ENCODE measurements at regions not wholly inside any gene's neighbourhood (a gene's known extent, or its start where the extent isn't known, plus 50 kb on each side); places are given as distances from the start of the nearest gene placed in this dataset.

DNA sequence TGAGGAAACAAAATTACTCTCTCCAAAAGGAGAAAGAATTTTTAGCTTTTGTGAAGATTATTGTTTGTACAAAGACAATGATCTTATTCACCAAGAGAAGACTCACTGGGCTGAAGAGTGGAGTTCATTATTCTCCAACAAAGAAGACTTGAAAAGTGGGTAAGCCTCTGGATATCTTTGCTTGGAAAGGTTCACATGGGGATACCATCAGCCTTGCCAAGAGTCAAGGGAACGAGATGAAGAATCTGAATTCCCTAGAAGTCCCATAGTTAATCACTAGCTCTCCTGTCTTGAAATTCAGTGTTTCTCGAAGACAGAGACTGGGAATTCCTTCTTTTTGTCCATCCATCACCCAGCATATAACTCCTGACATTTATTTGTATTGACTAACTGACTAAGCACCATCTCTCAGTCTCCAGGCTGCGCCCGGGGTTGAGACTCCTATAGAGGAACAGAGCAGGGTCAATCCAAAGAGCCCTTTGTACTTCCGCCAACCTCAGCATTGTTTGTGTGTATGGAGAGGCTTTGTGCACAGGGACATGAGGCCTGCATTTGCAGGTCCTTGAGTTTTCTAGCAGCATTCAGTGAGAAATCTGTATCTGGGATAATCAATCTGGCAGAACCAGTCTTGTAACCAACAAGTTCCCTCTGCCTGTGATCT, 461.9 kb downstream of the KIF16B start:
- no peak for DNase-seq (ENCODE audit: low spot score in 2 of 2)
- TF ChIP-seq, protein P1, sequence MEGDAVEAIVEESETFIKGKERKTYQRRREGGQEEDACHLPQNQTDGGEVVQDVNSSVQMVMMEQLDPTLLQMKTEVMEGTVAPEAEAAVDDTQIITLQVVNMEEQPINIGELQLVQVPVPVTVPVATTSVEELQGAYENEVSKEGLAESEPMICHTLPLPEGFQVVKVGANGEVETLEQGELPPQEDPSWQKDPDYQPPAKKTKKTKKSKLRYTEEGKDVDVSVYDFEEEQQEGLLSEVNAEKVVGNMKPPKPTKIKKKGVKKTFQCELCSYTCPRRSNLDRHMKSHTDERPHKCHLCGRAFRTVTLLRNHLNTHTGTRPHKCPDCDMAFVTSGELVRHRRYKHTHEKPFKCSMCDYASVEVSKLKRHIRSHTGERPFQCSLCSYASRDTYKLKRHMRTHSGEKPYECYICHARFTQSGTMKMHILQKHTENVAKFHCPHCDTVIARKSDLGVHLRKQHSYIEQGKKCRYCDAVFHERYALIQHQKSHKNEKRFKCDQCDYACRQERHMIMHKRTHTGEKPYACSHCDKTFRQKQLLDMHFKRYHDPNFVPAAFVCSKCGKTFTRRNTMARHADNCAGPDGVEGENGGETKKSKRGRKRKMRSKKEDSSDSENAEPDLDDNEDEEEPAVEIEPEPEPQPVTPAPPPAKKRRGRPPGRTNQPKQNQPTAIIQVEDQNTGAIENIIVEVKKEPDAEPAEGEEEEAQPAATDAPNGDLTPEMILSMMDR (IDR thresholded peaks at IDR 0.05): no peak
- TF ChIP-seq POLR2A (IDR thresholded peaks at IDR 0.05): no peak
- intact Hi-C loops (cut with DNase I; ENCODE audit: low total_unique reads): no loop called here

DNA sequence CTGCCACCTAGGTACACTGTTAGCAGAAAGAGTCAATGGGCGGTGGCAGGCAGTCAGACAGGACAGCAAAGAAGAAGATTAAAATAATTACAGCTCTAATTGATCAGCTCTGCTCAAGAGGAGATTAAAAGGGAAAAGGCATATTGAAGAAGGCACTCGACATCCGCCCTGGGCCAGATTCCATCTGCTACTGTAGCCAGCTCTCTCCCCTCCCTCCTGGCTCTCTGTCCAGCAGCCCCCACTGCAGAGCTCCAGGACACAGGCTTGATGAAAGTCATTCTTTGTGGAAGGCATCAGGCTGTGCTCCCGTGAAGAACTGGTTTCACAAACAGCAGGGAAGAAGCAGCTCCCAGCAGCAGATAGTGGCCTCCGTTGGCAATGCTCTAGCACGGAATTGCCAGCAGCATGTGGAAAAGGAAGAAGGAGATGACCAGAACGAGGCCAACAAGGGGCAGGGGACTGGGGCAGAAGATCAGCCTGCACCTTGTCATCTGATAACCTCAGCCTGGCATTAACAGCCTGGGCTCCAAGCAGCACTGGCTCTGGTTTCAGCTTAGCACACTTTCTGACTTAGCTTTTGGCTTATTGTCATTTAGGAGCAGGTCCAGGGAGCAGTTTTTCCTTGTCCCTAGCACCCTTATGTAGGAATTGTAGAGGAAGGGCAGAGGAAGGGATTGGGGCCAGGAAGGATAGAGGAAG, 465.9 kb downstream of the KIF16B start:
- no peak overlapping the region for H3K4me3 ChIP-seq
- H3K27ac ChIP-seq: no peak overlapping the region
- TF ChIP-seq, protein P1 (IDR thresholded peaks at IDR 0.05): no peak
- TF ChIP-seq POLR2A (IDR thresholded peaks at IDR 0.05) (no peak), POLR2AphosphoS5 (IDR thresholded peaks at IDR 0.05) (no peak)
- intact Hi-C loops (cut with DNase I; ENCODE audit: low total_unique reads): no loop called here
- H3K27me3 ChIP-seq: no peaks in the 10 kb centered on the region
- H3K4me1 ChIP-seq: no peaks in the 10 kb centered on the region
- no peaks in the 10 kb centered on the region for H3K36me3 ChIP-seq
- no peak for DNase-seq (ENCODE audit: low spot score in 2 of 2)
- no peaks in the 10 kb centered on the region for H3K9me3 ChIP-seq

More for the DNA sequence above, 461.9 kb downstream of the KIF16B start:
- no peak overlapping the region for H3K4me3 ChIP-seq
- no peaks in the 10 kb centered on the region for H3K4me1 ChIP-seq
- H3K27me3 ChIP-seq: no peaks in the 10 kb centered on the region
- H3K9me3 ChIP-seq: no peaks in the 10 kb centered on the region
- H3K36me3 ChIP-seq: no peaks in the 10 kb centered on the region
- H3K27ac ChIP-seq: no peak overlapping the region

DNA sequence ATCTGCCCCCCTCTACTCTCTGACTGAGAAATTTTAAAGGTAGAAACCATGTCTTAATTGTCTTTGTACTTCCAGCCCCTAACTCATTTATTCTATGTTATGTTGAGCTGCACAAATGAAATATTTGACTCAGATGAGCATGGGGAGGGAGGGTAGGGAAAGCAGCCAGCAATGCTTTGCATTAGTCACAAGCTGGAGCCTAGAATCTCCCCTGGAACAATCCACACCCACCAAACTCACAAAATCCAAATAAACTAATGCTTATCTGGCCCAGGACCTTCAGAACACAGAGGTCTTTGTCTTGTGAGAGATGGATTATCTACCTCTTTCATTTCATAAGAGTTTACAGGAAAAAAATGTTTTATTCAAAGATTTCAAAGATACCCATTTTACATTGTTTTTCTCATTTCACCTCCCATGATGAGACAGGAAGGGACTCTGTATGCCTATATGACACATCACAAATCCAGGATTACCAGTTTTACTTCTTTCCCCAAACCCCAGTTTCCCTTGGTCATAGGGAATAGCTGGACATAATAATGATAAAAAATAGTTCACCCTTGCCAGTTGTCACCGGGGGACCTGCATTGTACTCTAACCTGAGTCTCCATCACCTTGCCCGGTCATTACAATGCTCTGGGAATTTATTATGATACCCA, 466.9 kb downstream of the KIF16B start:
- DNase-seq (ENCODE audit: low spot score in 2 of 2): no peak
- H3K27me3 ChIP-seq: no peaks in the 10 kb centered on the region
- TF ChIP-seq, protein P1 (IDR thresholded peaks at IDR 0.05): no peak
- TF ChIP-seq POLR2AphosphoS5 (IDR thresholded peaks at IDR 0.05) (no peak), POLR2A (IDR thresholded peaks at IDR 0.05) (no peak)
- intact Hi-C loops (cut with DNase I; ENCODE audit: low total_unique reads): no loop called here
- H3K9me3 ChIP-seq: no peaks in the 10 kb centered on the region
- no peak overlapping the region for H3K27ac ChIP-seq
- no peak overlapping the region for H3K4me3 ChIP-seq
- H3K36me3 ChIP-seq: no peaks in the 10 kb centered on the region
- no peaks in the 10 kb centered on the region for H3K4me1 ChIP-seq

DNA sequence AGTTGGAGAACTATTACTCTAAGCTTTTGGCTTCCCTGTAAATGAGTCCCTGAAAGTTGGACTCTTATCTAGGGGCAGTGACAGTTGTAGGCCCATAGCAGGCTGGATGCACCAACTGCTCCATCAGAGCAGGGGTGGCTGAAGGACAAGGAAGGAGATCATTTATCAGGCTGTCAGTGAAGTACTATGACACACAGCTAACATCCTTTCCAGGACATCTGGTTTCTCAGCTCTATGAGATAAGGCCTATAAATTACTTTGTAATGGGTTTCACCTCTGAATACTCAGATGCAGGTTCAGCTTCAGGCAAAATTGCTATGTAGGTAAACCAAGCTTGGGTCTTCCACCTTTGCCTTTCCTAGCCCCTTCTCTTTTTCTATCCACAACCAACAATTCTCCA, 468.5 kb downstream of the KIF16B start:
- no peak for TF ChIP-seq POLR2AphosphoS5 (IDR thresholded peaks at IDR 0.05)
- TF ChIP-seq, protein P1 (IDR thresholded peaks at IDR 0.05): no peak
- no peak overlapping the region for H3K27ac ChIP-seq
- H3K27me3 ChIP-seq: no peaks in the 10 kb centered on the region
- no peaks in the 10 kb centered on the region for H3K9me3 ChIP-seq
- intact Hi-C loops (cut with DNase I; ENCODE audit: low total_unique reads): no loop called here
- H3K36me3 ChIP-seq: no peaks in the 10 kb centered on the region
- no peak overlapping the region for H3K4me3 ChIP-seq
- H3K4me1 ChIP-seq: no peaks in the 10 kb centered on the region
- no peak for DNase-seq (ENCODE audit: low spot score in 2 of 2)
